ENCODE measurements at regions not wholly inside any gene's neighbourhood (a gene's known extent, or its start where the extent isn't known, plus 50 kb on each side); places are given as distances from the start of the nearest gene placed in this dataset.

- TF ChIP-seq CTCF (IDR thresholded peaks at IDR 0.05; ENCODE audit: insufficient read depth, low read length, poor library complexity, severe bottlenecking): no peak
- TF ChIP-seq EZH2phosphoT487 (conservative IDR thresholded peaks at IDR 0.05; ENCODE audit: low read length): no peak
Measured at GRCh38 chr6:139593081-139593480, 218.6 kb upstream of the CITED2 start.
